NCI-H1417 treated with DMSO at 0.1 percent for 48 hours (cell line): ENCODE measurements at regions not wholly inside any gene's neighbourhood (a gene's known extent, or its start where the extent isn't known, plus 50 kb on each side); places are given as distances from the start of the nearest gene placed in this dataset.

Experiments used
- DNase-seq: peaks from one replicate; lab custom pipeline; 2025; lab: John Stamatoyannopoulos, UW

- DNase-seq: no peak
These were observed 127.6 kb downstream of the QPCT start for GRCh38 chr2:37471994-37472393.

GRCh38 chr2:37472959-37473358 lies 128.5 kb downstream of the QPCT start:
- DNase-seq: peak; percentile 8

GRCh38 chr2:37476411-37476810 lies 132.0 kb downstream of the QPCT start:
- no peak for DNase-seq

- DNase-seq: no peak
These were observed 133.5 kb downstream of the QPCT start for GRCh38 chr2:37477921-37478320.

- DNase-seq: no peak
These were observed 136.8 kb downstream of the QPCT start for GRCh38 chr2:37481244-37481643.

- DNase-seq: no peak
These were observed 144.6 kb downstream of the QPCT start for GRCh38 chr2:37489041-37489456.

GRCh38 chr2:37489536-37489935 lies 145.1 kb downstream of the QPCT start:
- DNase-seq: no peak

- no peak for DNase-seq
These were observed 149.0 kb downstream of the QPCT start for GRCh38 chr2:37493425-37493824.

GRCh38 chr2:37499113-37499512 lies 154.7 kb downstream of the QPCT start:
- DNase-seq: no peak

- no peak for DNase-seq
These were observed 155.6 kb downstream of the QPCT start for GRCh38 chr2:37500031-37500430.

GRCh38 chr2:37501113-37501512 lies 156.7 kb downstream of the QPCT start:
- DNase-seq: no peak

- DNase-seq: no peak
These were observed 162.1 kb downstream of the QPCT start for GRCh38 chr2:37506407-37507050.

GRCh38 chr2:37507051-37507410 lies 162.6 kb downstream of the QPCT start:
- DNase-seq: no peak

GRCh38 chr2:37507703-37508102 lies 163.3 kb downstream of the QPCT start:
- no peak for DNase-seq

GRCh38 chr2:37512971-37513370 lies 158.5 kb downstream of the CDC42EP3 start:
- DNase-seq: no peak

GRCh38 chr2:37523814-37524362 lies 147.6 kb downstream of the CDC42EP3 start:
- DNase-seq: no peak

GRCh38 chr2:37526323-37526722 lies 145.1 kb downstream of the CDC42EP3 start:
- DNase-seq: no peak

GRCh38 chr2:37526856-37527255 lies 144.6 kb downstream of the CDC42EP3 start:
- DNase-seq: no peak

GRCh38 chr2:37527361-37527760 lies 144.1 kb downstream of the CDC42EP3 start:
- DNase-seq: peak; percentile 64

GRCh38 chr2:37529830-37530415 lies 141.5 kb downstream of the CDC42EP3 start:
- DNase-seq: no peak

- no peak for DNase-seq
These were observed 138.9 kb downstream of the CDC42EP3 start for GRCh38 chr2:37532503-37532902.

- DNase-seq: no peak
These were observed 134.1 kb downstream of the CDC42EP3 start for GRCh38 chr2:37537316-37537715.

- DNase-seq: no peak
These were observed 129.9 kb downstream of the CDC42EP3 start for GRCh38 chr2:37541516-37541915.
